HG03064 (cell line): ENCODE measurements at regions not wholly inside any gene's neighbourhood (a gene's known extent, or its start where the extent isn't known, plus 50 kb on each side); places are given as distances from the start of the nearest gene placed in this dataset.
"Not testable (repeated sequence)": the region's sequence is repeated elsewhere in the genome, so short reads cannot be mapped to it uniquely, and the experiment has no call there.

Experiments
- ATAC-seq: cut with Tn5 transposase; IDR thresholded peaks from one replicate; pipeline ENCODE4 v1.9.1; 2021; ENCODE audit warnings: low read depth; ENCODE audit not compliant: unreplicated experiment

- no peak for ATAC-seq
These were observed 350.9 kb upstream of the NPVF start for GRCh38 chr7:25578991-25579777.

- no peak for ATAC-seq
These were observed 351.4 kb upstream of the NPVF start for GRCh38 chr7:25579778-25580075.

- no peak for ATAC-seq
These were observed 351.9 kb upstream of the NPVF start for GRCh38 chr7:25580141-25580540.

- ATAC-seq: no peak
These were observed 355.3 kb upstream of the NPVF start for GRCh38 chr7:25583621-25584020.

DNA sequence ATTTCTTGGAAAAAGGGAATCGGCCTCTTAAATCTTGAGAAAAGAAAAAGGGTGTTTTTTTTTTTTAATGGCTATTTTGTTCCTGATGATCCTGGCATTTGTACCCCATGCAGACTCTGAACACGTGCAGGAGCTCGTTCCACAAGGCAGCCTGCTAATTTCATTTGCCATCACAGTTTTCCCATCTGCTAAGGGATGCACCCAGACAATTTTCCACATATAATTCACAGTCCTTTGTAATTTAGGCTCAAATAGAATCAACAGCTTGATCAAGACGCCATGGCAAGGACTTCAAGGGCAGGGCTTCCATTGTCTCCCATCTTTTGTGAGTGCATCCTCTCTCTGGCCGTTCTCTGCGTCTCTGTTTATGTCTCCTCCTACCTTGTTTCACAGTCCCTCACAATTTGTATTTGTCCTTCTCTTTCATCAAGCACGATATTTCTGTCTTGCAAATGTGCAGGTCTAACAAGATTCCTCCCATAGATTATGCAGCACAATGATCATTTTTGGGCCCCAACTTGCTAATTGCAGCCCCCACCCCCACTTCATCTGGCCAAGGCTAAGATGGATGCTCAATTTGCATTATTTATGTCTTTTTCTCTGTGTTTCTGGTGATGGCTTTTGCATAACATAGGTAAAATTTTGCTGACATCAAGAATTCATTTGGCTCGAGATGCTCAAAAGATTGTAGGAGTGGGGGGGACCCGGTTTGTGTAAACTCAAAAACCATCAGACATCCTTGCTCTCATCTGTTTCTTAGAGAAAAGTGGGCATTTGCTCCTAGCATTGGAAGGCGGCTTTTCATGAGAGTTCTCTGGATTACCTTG, 356.0 kb upstream of the NPVF start:
- ATAC-seq: no peak

GRCh38 chr7:25586513-25586912, 358.2 kb upstream of the NPVF start:
- ATAC-seq: no peak

DNA sequence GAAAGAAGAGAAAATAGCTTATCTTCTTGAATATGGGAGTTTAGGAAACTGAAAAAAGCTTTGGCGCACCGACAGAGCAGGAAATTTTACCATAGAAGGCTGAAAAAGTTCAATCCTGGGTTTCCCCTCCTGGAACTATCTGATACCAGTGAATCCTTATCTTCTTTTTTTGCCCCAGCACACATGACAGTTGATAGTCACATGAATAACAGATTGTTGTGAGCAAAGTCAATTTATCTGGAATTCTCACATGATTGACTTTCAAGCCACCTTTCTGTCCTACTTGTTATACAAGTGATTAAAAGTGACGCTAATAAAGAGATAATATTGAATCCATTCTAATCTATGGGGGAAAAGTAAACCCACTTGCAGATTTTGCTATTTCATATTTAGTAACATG, 365.8 kb upstream of the NPVF start:
- no peak for ATAC-seq

- no peak for ATAC-seq
These were observed 366.4 kb upstream of the NPVF start for GRCh38 chr7:25594728-25595127.

GRCh38 chr7:25595996-25596395, 367.7 kb upstream of the NPVF start:
- no peak for ATAC-seq

- ATAC-seq: no peak
These were observed 368.2 kb upstream of the NPVF start for GRCh38 chr7:25596443-25596842.

DNA sequence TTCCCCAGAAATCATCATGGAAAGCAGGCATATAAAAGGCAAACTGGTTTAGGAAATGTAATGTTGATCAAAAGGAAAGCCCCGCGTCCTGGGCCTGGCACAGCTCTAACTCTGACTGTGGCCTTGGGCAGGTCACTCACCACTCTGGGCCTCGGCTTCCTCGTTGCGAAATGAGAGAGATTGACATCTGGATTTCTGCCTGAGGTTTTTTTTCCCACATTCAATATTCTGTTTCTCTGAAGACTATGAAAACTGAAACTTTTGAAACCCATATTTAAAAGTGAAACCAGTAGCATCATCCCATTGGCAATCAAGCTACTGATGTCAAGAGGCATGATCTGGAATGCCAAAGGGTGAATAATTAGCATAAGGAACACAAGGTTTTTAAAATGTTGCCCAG, 369.7 kb upstream of the NPVF start:
- ATAC-seq: no peak

GRCh38 chr7:25598765-25599164, 370.5 kb upstream of the NPVF start:
- no peak for ATAC-seq

DNA sequence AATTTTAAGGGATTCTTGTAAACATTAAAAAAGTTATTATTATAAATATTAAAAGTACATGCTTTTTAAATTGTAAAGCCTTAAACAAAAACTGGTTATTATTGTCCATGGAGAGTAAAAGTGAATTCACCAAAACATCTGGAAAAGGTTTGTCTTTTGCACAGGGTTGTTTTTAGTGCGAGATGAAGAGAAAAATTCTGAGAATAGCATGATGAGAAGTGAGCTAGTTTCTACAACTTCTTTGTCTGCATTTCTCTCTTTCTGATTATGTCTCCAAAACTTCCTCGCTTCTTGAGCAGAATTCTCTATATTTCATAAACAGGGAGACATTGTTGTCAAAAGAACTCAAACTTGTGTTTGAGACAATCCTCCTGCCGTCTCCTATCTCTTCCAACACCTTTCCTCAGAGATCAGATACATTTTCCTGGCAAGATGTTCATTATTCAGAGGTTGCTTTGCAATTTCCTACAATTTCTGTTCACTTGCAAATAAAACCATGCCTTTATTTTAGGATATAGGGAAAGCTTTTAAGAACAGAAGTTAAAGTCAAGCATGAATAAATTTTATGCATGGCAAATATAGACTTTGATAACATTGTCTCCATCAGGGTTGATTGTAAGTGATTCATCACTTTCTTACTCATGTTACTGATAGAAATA, 372.1 kb upstream of the NPVF start:
- ATAC-seq: no peak

- not testable (repeated sequence) for ATAC-seq
These were observed 374.6 kb upstream of the NPVF start for GRCh38 chr7:25602730-25603426.

DNA sequence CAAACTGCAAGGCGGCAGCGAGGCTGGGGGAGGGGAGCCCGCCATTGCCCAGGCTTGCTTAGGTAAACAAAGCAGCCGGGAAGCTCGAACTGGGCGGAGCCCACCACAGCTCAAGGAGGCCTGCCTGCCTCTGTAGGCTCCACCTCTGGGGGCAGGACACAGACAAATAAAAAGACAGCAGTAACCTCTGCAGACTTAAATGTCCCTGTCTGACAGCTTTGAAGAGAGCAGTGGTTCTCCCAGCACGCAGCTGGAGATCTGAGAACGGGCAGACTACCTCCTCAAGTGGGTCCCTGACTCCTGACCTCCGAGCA, 375.1 kb upstream of the NPVF start:
- not testable (repeated sequence) for ATAC-seq

DNA sequence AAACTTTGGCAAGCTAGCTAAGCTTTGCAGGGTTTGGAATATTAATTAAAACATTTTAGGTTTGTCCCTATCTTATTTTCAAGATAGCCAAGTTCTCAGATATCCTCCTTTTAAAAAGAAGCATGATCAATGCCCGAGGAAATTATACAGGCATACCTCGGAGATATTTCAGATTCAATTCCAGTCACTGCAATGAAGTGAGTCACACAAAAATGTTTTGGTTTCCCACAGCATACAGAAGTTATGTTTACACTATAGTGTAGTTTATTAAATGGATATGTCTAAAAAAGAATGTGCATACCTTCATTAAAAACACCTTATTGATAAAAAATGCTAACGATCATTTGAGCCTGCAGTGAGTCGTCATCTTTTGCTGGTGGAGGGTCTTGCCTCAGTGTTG, 382.9 kb upstream of the NPVF start:
- no peak for ATAC-seq

- ATAC-seq: no peak
These were observed 385.6 kb upstream of the NPVF start for GRCh38 chr7:25613912-25614311.

DNA sequence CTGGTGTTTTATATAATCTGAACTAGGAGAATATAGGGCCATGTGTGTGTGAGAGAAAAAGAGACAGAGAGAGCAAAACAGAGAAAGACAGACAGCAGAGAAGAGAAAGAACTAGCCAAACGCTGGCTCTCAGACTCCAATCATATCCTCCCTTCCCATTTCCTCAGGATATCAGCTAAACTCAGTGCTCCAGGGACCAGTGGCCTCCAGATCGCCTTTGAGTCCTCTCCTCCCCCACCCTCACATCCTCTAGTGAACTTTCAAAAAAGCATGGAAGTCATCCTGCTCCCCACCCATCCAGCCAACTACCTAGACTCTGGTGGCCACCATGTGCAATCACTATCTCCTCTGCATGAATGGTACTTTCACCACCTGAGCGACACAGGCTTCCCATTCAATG, 386.1 kb upstream of the NPVF start:
- no peak for ATAC-seq

DNA sequence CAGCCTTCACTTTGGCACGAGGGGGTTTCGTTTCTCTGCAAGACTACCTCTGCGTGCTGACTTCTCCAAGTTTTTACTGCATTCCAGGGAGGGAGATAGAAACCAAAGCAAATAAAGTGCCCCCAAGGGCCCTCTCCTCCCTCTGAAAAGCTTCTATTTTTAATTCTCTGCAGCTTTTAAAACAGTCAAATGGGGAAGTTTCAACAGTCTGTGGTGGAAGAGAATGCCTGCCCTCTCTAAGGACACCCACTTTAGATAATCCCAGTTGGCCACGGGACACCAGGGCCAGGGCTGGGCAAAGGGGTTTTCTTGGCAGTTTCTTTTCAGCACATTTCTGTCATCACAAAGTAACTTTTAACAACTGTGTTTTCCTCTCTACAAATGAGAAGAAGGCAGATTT, 386.7 kb upstream of the NPVF start:
- no peak for ATAC-seq

- no peak for ATAC-seq
These were observed 387.3 kb upstream of the NPVF start for GRCh38 chr7:25615593-25615992.

DNA sequence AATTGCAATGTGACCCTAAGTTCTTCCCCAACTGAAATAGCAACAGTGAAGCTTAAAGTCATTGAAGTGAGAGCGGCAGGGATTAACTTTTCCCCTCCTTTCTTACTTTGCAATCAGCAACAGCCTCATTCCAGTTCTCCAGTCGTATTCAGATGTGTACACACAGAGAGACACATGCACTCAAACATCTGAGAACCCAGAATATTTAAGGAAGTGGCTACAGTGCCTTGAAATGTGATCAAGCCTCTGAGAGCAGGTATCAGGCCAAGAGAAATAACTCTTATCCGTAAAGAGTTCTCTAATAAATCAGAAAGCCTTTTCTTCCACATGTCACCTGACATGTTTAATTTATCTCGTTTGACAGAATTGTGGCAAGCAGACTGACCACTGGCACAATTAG, 388.9 kb upstream of the NPVF start:
- ATAC-seq: no peak
